ENCODE measurements at regions not wholly inside any gene's neighbourhood (a gene's known extent, or its start where the extent isn't known, plus 50 kb on each side); places are given as distances from the start of the nearest gene placed in this dataset.

GRCh38 chr2:64196963-64197362, 52.7 kb upstream of the PELI1 start:
- DNase-seq (ENCODE audit: low spot score), result no peak

- no peak for DNase-seq (ENCODE audit: low spot score)
These were observed 56.9 kb upstream of the PELI1 start for GRCh38 chr2:64201151-64201550.

GRCh38 chr2:64202206-64202845, 58.1 kb upstream of the PELI1 start:
- DNase-seq (ENCODE audit: low spot score), result no peak

GRCh38 chr2:64203131-64203857, 59.1 kb upstream of the PELI1 start:
- DNase-seq (ENCODE audit: low spot score), result peak; percentile 13

- peak; percentile 40 for DNase-seq (ENCODE audit: low spot score)
These were observed 59.8 kb upstream of the PELI1 start for GRCh38 chr2:64203858-64204632.

- no peak for DNase-seq (ENCODE audit: low spot score)
These were observed 60.5 kb upstream of the PELI1 start for GRCh38 chr2:64204703-64205102.

- no peak for DNase-seq (ENCODE audit: low spot score)
These were observed 61.2 kb upstream of the PELI1 start for GRCh38 chr2:64205415-64205814.

- DNase-seq (ENCODE audit: low spot score), result no peak
These were observed 63.4 kb upstream of the PELI1 start for GRCh38 chr2:64207573-64207972.

GRCh38 chr2:64210816-64211215, 66.6 kb upstream of the PELI1 start:
- no peak for DNase-seq (ENCODE audit: low spot score)

- no peak for DNase-seq (ENCODE audit: low spot score)
These were observed 67.2 kb upstream of the PELI1 start for GRCh38 chr2:64211276-64211921.

GRCh38 chr2:64212346-64212745, 68.1 kb upstream of the PELI1 start:
- peak; percentile 55 for DNase-seq (ENCODE audit: low spot score)

- DNase-seq (ENCODE audit: low spot score), result peak; percentile 52
These were observed 68.6 kb upstream of the PELI1 start for GRCh38 chr2:64212801-64213321.

GRCh38 chr2:64213532-64214275, 69.5 kb upstream of the PELI1 start:
- no peak for DNase-seq (ENCODE audit: low spot score)

GRCh38 chr2:64214281-64215115, 70.3 kb upstream of the PELI1 start:
- DNase-seq (ENCODE audit: low spot score), result peak; percentile 19

GRCh38 chr2:64217198-64217869, 73.1 kb upstream of the PELI1 start:
- no peak for DNase-seq (ENCODE audit: low spot score)

- DNase-seq (ENCODE audit: low spot score), result no peak
These were observed 74.0 kb upstream of the PELI1 start for GRCh38 chr2:64218137-64218802.

GRCh38 chr2:64219149-64219548, 74.9 kb upstream of the PELI1 start:
- no peak for DNase-seq (ENCODE audit: low spot score)

- no peak for DNase-seq (ENCODE audit: low spot score)
These were observed 76.0 kb upstream of the PELI1 start for GRCh38 chr2:64220265-64220664.

- DNase-seq (ENCODE audit: low spot score), result no peak
These were observed 76.8 kb upstream of the PELI1 start for GRCh38 chr2:64220894-64221617.

Measured in A172 (cell line).